ENCODE measurements at regions not wholly inside any gene's neighbourhood (a gene's known extent, or its start where the extent isn't known, plus 50 kb on each side); places are given as distances from the start of the nearest gene placed in this dataset.
A peak's percentile ranks its signal among the peaks of the same experiment; 100 is the strongest.

DNA sequence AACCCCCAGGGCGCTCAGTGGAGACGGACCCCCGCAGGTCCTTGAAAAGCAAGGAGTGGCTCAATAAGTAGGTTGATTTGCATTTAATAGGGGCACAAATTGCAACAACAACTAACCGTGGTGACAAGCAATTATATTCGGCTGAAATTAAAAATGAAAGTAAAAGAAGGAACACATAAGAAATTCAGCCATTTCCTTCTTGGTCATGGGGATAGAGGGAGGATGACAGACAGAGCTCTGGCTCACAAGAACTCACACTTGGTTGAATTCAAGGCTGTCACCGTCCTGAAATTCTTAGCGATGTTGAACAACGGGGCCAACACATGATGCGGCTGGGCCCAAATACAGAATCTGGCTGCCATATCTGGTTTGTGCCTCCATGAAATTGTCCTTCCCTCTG is 129.0 kb downstream of the EDN3 start:
- H3K9me3 ChIP-seq = no peaks in the 10 kb centered on the region
- no peaks in the 10 kb centered on the region for H3K27me3 ChIP-seq (ENCODE audit: insufficient read depth)
- 86% methylated on average over 9 of the region's 9 CpGs for WGBS (ENCODE audit: low lambda C conversion rate)
- ChIA-PET CTCF (interaction anchor here (0.8 to 1.8 kb wide), 5 partner anchors 9 to 26 kb away, joined by 3 to 9 read pairs (median 4); no protein-coding TSS in a partner anchor), POLR2A (no interaction called here)
- H3K9ac ChIP-seq = no peak overlapping the region
- H3K36me3 ChIP-seq (replicated peaks in 1 of 2; ENCODE audit: control insufficient read depth in 1 of 2, insufficient read depth in 2 of 2, low read length in 1 of 2) = no peaks in the 10 kb centered on the region
- peak overlapping the region in 1 of 2 experiments; percentile 66; a peak in 2 of 4 replicates for H3K27ac ChIP-seq (ENCODE audit: low read depth in 2 of 2, low read length in 1 of 2)
- no peak overlapping the region for H2AFZ ChIP-seq (ENCODE audit: low read depth)
- TF ChIP-seq EP300 (IDR thresholded peaks at IDR 0.05; ENCODE audit: borderline replicate concordance in 1 of 2, low read depth in 1 of 2, low read length in 1 of 2) = no peak
- TF ChIP-seq YY1 (IDR thresholded peaks at IDR 0.05; ENCODE audit: low read depth) = no peak
- no peak for TF ChIP-seq TCF12 (IDR thresholded peaks at IDR 0.05)
- no peak for TF ChIP-seq RXRA (IDR thresholded peaks at IDR 0.05; ENCODE audit: borderline replicate concordance, low read depth)
- TF ChIP-seq TAF1 (IDR thresholded peaks at IDR 0.05; ENCODE audit: borderline replicate concordance, low read depth, low read length) = no peak
- TF ChIP-seq, protein P1, sequence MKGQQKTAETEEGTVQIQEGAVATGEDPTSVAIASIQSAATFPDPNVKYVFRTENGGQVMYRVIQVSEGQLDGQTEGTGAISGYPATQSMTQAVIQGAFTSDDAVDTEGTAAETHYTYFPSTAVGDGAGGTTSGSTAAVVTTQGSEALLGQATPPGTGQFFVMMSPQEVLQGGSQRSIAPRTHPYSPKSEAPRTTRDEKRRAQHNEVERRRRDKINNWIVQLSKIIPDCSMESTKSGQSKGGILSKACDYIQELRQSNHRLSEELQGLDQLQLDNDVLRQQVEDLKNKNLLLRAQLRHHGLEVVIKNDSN (IDR thresholded peaks at IDR 0.05; ENCODE audit: borderline replicate concordance, low read depth) = no peak
- TF ChIP-seq RCOR1 (IDR thresholded peaks at IDR 0.05; ENCODE audit: low read length) = no peak
- TF ChIP-seq SIN3A (IDR thresholded peaks at IDR 0.05; ENCODE audit: borderline replicate concordance, low read depth, low read length) = no peak
- no peak for TF ChIP-seq MEF2A (IDR thresholded peaks at IDR 0.05; ENCODE audit: borderline replicate concordance, low read depth)
- TF ChIP-seq ELF1 (IDR thresholded peaks at IDR 0.05) = no peak
- TF ChIP-seq, protein P2, sequence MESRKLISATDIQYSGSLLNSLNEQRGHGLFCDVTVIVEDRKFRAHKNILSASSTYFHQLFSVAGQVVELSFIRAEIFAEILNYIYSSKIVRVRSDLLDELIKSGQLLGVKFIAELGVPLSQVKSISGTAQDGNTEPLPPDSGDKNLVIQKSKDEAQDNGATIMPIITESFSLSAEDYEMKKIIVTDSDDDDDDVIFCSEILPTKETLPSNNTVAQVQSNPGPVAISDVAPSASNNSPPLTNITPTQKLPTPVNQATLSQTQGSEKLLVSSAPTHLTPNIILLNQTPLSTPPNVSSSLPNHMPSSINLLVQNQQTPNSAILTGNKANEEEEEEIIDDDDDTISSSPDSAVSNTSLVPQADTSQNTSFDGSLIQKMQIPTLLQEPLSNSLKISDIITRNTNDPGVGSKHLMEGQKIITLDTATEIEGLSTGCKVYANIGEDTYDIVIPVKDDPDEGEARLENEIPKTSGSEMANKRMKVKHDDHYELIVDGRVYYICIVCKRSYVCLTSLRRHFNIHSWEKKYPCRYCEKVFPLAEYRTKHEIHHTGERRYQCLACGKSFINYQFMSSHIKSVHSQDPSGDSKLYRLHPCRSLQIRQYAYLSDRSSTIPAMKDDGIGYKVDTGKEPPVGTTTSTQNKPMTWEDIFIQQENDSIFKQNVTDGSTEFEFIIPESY (IDR thresholded peaks at IDR 0.05; ENCODE audit: borderline replicate concordance, low read depth) = no peak
- TF ChIP-seq NFIC (IDR thresholded peaks at IDR 0.05; ENCODE audit: borderline replicate concordance) = no peak
- H3K4me2 ChIP-seq = no peak overlapping the region
- no peak for DNase-seq
- H3K79me2 ChIP-seq (ENCODE audit: insufficient read depth) = no peaks in the 10 kb centered on the region
- peaks cover 0 to 48% of the 10 kb centered on the region in 2 experiments; a peak in 2 of 4 replicates for H3K4me1 ChIP-seq (ENCODE audit: control insufficient read depth in 1 of 2, insufficient read depth in 2 of 2, low read depth in 1 of 2, low read length in 1 of 2)
- no peak overlapping the region for H3K4me3 ChIP-seq (ENCODE audit: low read depth in 2 of 2, low read length in 1 of 2)
- peaks cover 3% of the 10 kb centered on the region for H3F3A ChIP-seq (replicated peaks; ENCODE audit: insufficient read depth)
- no peaks in the 10 kb centered on the region for H4K20me1 ChIP-seq (ENCODE audit: insufficient read depth)
- no peaks in the 10 kb centered on the region for H3K9me2 ChIP-seq

DNA sequence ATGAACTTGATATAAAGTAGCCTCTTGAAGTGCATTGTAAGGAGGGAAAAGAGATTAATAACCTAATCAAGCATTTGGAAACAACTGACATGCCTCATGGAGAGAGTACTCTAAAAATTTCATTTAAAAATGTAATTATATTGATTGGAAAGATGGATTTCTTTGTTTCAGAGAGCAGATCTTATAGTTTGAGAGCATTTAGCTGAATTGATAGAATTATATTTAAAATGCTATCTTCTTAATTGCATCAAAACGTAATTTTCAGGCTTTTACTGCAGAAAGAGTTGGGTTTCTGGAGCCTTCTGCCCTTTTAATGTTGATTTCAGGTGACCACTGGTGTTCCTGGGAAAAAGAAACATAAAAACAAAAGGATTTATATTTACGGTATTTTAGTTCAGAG is 130.6 kb downstream of the EDN3 start:
- no peak overlapping the region for H2AFZ ChIP-seq (ENCODE audit: low read depth)
- H3K9me2 ChIP-seq = no peaks in the 10 kb centered on the region
- ChIA-PET POLR2A (no interaction called here), CTCF (interaction anchor here (1.1 to 1.6 kb wide), 4 partner anchors 15 to 208 kb away, joined by 3 to 7 read pairs (median 4); no protein-coding TSS in a partner anchor)
- H3K79me2 ChIP-seq (ENCODE audit: insufficient read depth) = no peaks in the 10 kb centered on the region
- no peak overlapping the region for H3K4me2 ChIP-seq
- H3K9ac ChIP-seq = no peak overlapping the region
- 36% methylated on average over 2 of the region's 2 CpGs for WGBS (ENCODE audit: low lambda C conversion rate)
- no peaks in the 10 kb centered on the region for H3K9me3 ChIP-seq
- H3F3A ChIP-seq (replicated peaks; ENCODE audit: insufficient read depth) = peaks cover 3% of the 10 kb centered on the region
- H3K4me1 ChIP-seq (ENCODE audit: control insufficient read depth in 1 of 2, insufficient read depth in 2 of 2, low read depth in 1 of 2, low read length in 1 of 2) = peaks cover 15 to 55% of the 10 kb centered on the region in 2 experiments
- DNase-seq = peak; percentile 38
- peak overlapping the region in 1 of 2 experiments; percentile 94; a peak in 2 of 4 replicates for H3K27ac ChIP-seq (ENCODE audit: low read depth in 2 of 2, low read length in 1 of 2)
- no peaks in the 10 kb centered on the region for H3K27me3 ChIP-seq (ENCODE audit: insufficient read depth)
- H3K4me3 ChIP-seq (ENCODE audit: low read depth in 2 of 2, low read length in 1 of 2) = no peak overlapping the region
- H4K20me1 ChIP-seq (ENCODE audit: insufficient read depth) = no peaks in the 10 kb centered on the region
- H3K36me3 ChIP-seq (replicated peaks in 1 of 2; ENCODE audit: control insufficient read depth in 1 of 2, insufficient read depth in 2 of 2, low read length in 1 of 2) = no peaks in the 10 kb centered on the region
- TF ChIP-seq GATA2 (CRISPR knock-in tag; IDR thresholded peaks at IDR 0.05) (0 out of 2 replicates have a peak, but pooled peaks have one; percentile 23), MXI1 (IDR thresholded peaks at IDR 0.05; ENCODE audit: low read depth, low read length) (no peak), RFX5 (IDR thresholded peaks at IDR 0.05; ENCODE audit: low read length) (no peak), FOXJ3 (CRISPR knock-in tag; IDR thresholded peaks at IDR 0.05) (no peak), CHD2 (IDR thresholded peaks at IDR 0.05; ENCODE audit: low read length, partially characterized antibody) (peak; percentile 75), GABPA (IDR thresholded peaks at IDR 0.05; ENCODE audit: low read depth) (no peak), YY1 (IDR thresholded peaks at IDR 0.05; ENCODE audit: low read depth) (no peak), ELF1 (IDR thresholded peaks at IDR 0.05) (no peak), FOXM1 (IDR thresholded peaks at IDR 0.05; ENCODE audit: low read depth) (no peak), MEF2A (IDR thresholded peaks at IDR 0.05; ENCODE audit: borderline replicate concordance, low read depth) (no peak)
- TF ChIP-seq, protein P3, sequence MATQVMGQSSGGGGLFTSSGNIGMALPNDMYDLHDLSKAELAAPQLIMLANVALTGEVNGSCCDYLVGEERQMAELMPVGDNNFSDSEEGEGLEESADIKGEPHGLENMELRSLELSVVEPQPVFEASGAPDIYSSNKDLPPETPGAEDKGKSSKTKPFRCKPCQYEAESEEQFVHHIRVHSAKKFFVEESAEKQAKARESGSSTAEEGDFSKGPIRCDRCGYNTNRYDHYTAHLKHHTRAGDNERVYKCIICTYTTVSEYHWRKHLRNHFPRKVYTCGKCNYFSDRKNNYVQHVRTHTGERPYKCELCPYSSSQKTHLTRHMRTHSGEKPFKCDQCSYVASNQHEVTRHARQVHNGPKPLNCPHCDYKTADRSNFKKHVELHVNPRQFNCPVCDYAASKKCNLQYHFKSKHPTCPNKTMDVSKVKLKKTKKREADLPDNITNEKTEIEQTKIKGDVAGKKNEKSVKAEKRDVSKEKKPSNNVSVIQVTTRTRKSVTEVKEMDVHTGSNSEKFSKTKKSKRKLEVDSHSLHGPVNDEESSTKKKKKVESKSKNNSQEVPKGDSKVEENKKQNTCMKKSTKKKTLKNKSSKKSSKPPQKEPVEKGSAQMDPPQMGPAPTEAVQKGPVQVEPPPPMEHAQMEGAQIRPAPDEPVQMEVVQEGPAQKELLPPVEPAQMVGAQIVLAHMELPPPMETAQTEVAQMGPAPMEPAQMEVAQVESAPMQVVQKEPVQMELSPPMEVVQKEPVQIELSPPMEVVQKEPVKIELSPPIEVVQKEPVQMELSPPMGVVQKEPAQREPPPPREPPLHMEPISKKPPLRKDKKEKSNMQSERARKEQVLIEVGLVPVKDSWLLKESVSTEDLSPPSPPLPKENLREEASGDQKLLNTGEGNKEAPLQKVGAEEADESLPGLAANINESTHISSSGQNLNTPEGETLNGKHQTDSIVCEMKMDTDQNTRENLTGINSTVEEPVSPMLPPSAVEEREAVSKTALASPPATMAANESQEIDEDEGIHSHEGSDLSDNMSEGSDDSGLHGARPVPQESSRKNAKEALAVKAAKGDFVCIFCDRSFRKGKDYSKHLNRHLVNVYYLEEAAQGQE (IDR thresholded peaks at IDR 0.05; ENCODE audit: low read depth, low read length) = no peak
- TF ChIP-seq, protein P4, sequence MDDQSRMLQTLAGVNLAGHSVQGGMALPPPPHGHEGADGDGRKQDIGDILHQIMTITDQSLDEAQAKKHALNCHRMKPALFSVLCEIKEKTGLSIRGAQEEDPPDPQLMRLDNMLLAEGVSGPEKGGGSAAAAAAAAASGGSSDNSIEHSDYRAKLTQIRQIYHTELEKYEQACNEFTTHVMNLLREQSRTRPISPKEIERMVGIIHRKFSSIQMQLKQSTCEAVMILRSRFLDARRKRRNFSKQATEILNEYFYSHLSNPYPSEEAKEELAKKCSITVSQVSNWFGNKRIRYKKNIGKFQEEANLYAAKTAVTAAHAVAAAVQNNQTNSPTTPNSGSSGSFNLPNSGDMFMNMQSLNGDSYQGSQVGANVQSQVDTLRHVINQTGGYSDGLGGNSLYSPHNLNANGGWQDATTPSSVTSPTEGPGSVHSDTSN (IDR thresholded peaks at IDR 0.05) = no peak
- TF ChIP-seq, protein P5, sequence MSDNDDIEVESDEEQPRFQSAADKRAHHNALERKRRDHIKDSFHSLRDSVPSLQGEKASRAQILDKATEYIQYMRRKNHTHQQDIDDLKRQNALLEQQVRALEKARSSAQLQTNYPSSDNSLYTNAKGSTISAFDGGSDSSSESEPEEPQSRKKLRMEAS (IDR thresholded peaks at IDR 0.05; ENCODE audit: low read depth) = no peak
